Esophagus muscularis mucosa (tissue), 4 donors: ENCODE measurements at regions not wholly inside any gene's neighbourhood (a gene's known extent, or its start where the extent isn't known, plus 50 kb on each side); places are given as distances from the start of the nearest gene placed in this dataset.

Experiments
- DNase-seq: peaks from one replicate; pipeline ENCODE4 v3.0.0-alpha.2; 2017; ENCODE audit errors: extremely low spot score
- H3K27ac ChIP-seq, 4 donors: fragments of 200-600 bp; sonication (generic); replicated peaks in 1 of 4; 1 replicate in 3 of 4; 2 replicates in 1 of 4; pipeline ENCODE4 v1.5.1; 2016 to 2019; ENCODE audit warnings: mild to moderate bottlenecking in 1 of 4
- H3K27me3 ChIP-seq, 4 donors: fragments of 200-600 bp; sonication (generic); one replicate each; pipeline versions ENCODE4 v1.5.1 to v1.6.0; 2016 to 2019
- H3K36me3 ChIP-seq, 4 donors: fragments of 200-600 bp; sonication (generic); one replicate each; pipeline ENCODE4 v1.5.1; 2016 to 2019
- H3K4me1 ChIP-seq, 4 donors: fragments of 200-600 bp; sonication (generic); one replicate each; pipeline ENCODE4 v1.5.1; 2016 to 2019
- H3K4me3 ChIP-seq, 4 donors: fragments of 200-600 bp; sonication (generic); 1 replicate in 2 of 4; 2 replicates in 2 of 4; pipeline ENCODE4 v1.5.1; 2016 to 2019; ENCODE audit warnings: mild to moderate bottlenecking in 4 of 4, moderate library complexity in 1 of 4
- H3K9me3 ChIP-seq, 4 donors: fragments of 200-600 bp; sonication (generic); 1 replicate in 3 of 4; 2 replicates in 1 of 4; pipeline ENCODE4 v1.5.1; 2016 to 2019
- CTCF ChIP-seq, 3 experiments: fragments of 200-600 bp in 2 of 3; fragments of 450-650 bp in 1 of 3; sonication (generic) in 2 of 3; IDR thresholded peaks; one replicate each; pipeline ENCODE4 v1.5.1; 2017 to 2019; ENCODE audit warnings: antibody characterized with exemption in 3 of 3, mild to moderate bottlenecking in 2 of 3, moderate library complexity in 1 of 3
- EP300 ChIP-seq: sonication (generic); formaldehyde crosslinking; IDR thresholded peaks from one replicate; pipeline ENCODE4 v1.6.1; 2017; ENCODE audit warnings: antibody characterized with exemption
- POLR2A ChIP-seq: fragments of 450-650 bp; IDR thresholded peaks from one replicate; pipeline ENCODE4 v1.6.1; 2017; ENCODE audit warnings: antibody characterized with exemption, moderate library complexity, mild to moderate bottlenecking, low read depth
- POLR2AphosphoS5 ChIP-seq, 2 donors: sonication (generic); formaldehyde crosslinking; IDR thresholded peaks; one replicate each; pipeline ENCODE4 v1.6.1; 2017; ENCODE audit warnings: antibody characterized with exemption in 2 of 2
- WGBS: methylation state at CpG from one replicate; pipeline ENCODE4 v1.1.5; 2018; 5-methylcytosine and 5-hydroxymethylcytosine counted together
- intact Hi-C: fragments of 100-400 bp; cut with DNase I; formaldehyde crosslinking; loops from one replicate; pipeline ENCODE4 v1.15.1; 2023

- H3K4me1 ChIP-seq = peaks cover 9 to 16% (median 12%) of the 10 kb centered on the region in 4 donors
- H3K27me3 ChIP-seq = no peaks in the 10 kb centered on the region
- DNase-seq = no peak
- intact Hi-C loops = no loop called here
- no peak for TF ChIP-seq CTCF (IDR thresholded peaks at IDR 0.05)
- TF ChIP-seq POLR2A = no peak
- no peak for TF ChIP-seq POLR2AphosphoS5 (IDR thresholded peaks at IDR 0.05)
- no peak overlapping the region for H3K27ac ChIP-seq
- no peak overlapping the region for H3K4me3 ChIP-seq
- WGBS = 77% methylated on average over 15 of the region's 15 CpGs
- H3K36me3 ChIP-seq = no peaks in the 10 kb centered on the region
- H3K9me3 ChIP-seq = no peaks in the 10 kb centered on the region
Measured at GRCh38 chr11:45053736-45054446, 92.5 kb upstream of the PRDM11 start.

- intact Hi-C loops = no loop called here
- DNase-seq = no peak
- no peak overlapping the region for H3K27ac ChIP-seq
- H3K36me3 ChIP-seq = no peaks in the 10 kb centered on the region
- peaks cover 0 to 9% (median 3%) of the 10 kb centered on the region in 4 donors for H3K4me1 ChIP-seq
- no peak overlapping the region for H3K4me3 ChIP-seq
- 87% methylated on average over 8 of the region's 8 CpGs for WGBS
- H3K9me3 ChIP-seq = no peaks in the 10 kb centered on the region
- TF ChIP-seq POLR2A (no peak), POLR2AphosphoS5 (IDR thresholded peaks at IDR 0.05) (no peak), CTCF (IDR thresholded peaks at IDR 0.05) (no peak), EP300 (no peak)
- H3K27me3 ChIP-seq = no peaks in the 10 kb centered on the region
Measured at GRCh38 chr11:45054956-45055355, 91.5 kb upstream of the PRDM11 start.

GRCh38 chr11:45056529-45056928, 89.9 kb upstream of the PRDM11 start:
- no peak overlapping the region for H3K27ac ChIP-seq
- H3K4me1 ChIP-seq = peaks cover 0 to 9% (median 3%) of the 10 kb centered on the region in 4 donors
- H3K4me3 ChIP-seq = no peak overlapping the region
- no peaks in the 10 kb centered on the region for H3K9me3 ChIP-seq
- DNase-seq = no peak
- TF ChIP-seq POLR2AphosphoS5 (IDR thresholded peaks at IDR 0.05) = no peak
- no peak for TF ChIP-seq CTCF (IDR thresholded peaks at IDR 0.05)
- no peak for TF ChIP-seq EP300
- no peak for TF ChIP-seq POLR2A
- H3K36me3 ChIP-seq = no peaks in the 10 kb centered on the region
- 90% methylated on average over 1 of the region's 1 CpG for WGBS
- intact Hi-C loops = no loop called here
- no peaks in the 10 kb centered on the region for H3K27me3 ChIP-seq

- peaks cover 0 to 9% (median 3%) of the 10 kb centered on the region in 4 donors for H3K4me1 ChIP-seq
Measured at GRCh38 chr11:45057938-45058646, 88.3 kb upstream of the PRDM11 start.

More at GRCh38 chr11:45057938-45058646, 88.3 kb upstream of the PRDM11 start:
- H3K9me3 ChIP-seq = peaks cover 0 to 2% (median under 1%) of the 10 kb centered on the region in 4 donors
- no peak overlapping the region for H3K4me3 ChIP-seq
- no peak for TF ChIP-seq POLR2AphosphoS5 (IDR thresholded peaks at IDR 0.05)
- TF ChIP-seq CTCF (IDR thresholded peaks at IDR 0.05) = no peak
- no peak for TF ChIP-seq EP300
- TF ChIP-seq POLR2A = no peak
- H3K36me3 ChIP-seq = no peaks in the 10 kb centered on the region
- DNase-seq = no peak
- 79% methylated on average over 4 of the region's 5 CpGs for WGBS
- no peak overlapping the region for H3K27ac ChIP-seq
- intact Hi-C loops = no loop called here
- H3K27me3 ChIP-seq = no peaks in the 10 kb centered on the region
